Ovary (tissue), 7 donors: ENCODE measurements at regions not wholly inside any gene's neighbourhood (a gene's known extent, or its start where the extent isn't known, plus 50 kb on each side); places are given as distances from the start of the nearest gene placed in this dataset.

ENCODE experiments used
- DNase-seq, 5 donors: peaks; one replicate each; pipeline ENCODE4 v3.0.0-alpha.2; 2019 to 2020
- H3K27ac ChIP-seq, 2 donors: fragments of 200-600 bp; one replicate each; pipeline versions ENCODE4 v1.5.1 to v1.8.0; 2019 to 2022
- H3K27me3 ChIP-seq: fragments of 200-600 bp; one replicate; pipeline ENCODE4 v1.8.0; 2022
- H3K36me3 ChIP-seq: fragments of 200-600 bp; sonication (generic); one replicate; pipeline ENCODE4 v1.5.1; 2019
- H3K4me1 ChIP-seq: one replicate; pipeline ENCODE4 v1.8.1; 2013; ENCODE audit warnings: mild to moderate bottlenecking, moderate library complexity; ENCODE audit not compliant: insufficient read depth
- H3K4me3 ChIP-seq: fragments of 200-600 bp; sonication (generic); one replicate; pipeline ENCODE4 v1.5.1; 2017
- H3K9me3 ChIP-seq, 2 donors: fragments of 200-600 bp in 1 of 2; sonication (generic) in 1 of 2; one replicate each; pipeline versions ENCODE4 v1.5.1 to v1.8.1; 2013 to 2019; ENCODE audit warnings: mild to moderate bottlenecking in 1 of 2, moderate library complexity in 1 of 2
- CTCF ChIP-seq, 3 donors: fragments of 450-650 bp in 2 of 3; fragments of 200-600 bp in 1 of 3; IDR thresholded peaks; one replicate each; pipeline versions ENCODE4 v1.5.1 to v1.8.0; 2016 to 2022; ENCODE audit warnings: antibody characterized with exemption in 3 of 3, mild to moderate bottlenecking in 1 of 3
- EP300 ChIP-seq: sonication (generic); formaldehyde crosslinking; IDR thresholded peaks from one replicate; pipeline ENCODE4 v1.6.1; 2017; ENCODE audit warnings: antibody characterized with exemption
- POLR2A ChIP-seq: fragments of 450-650 bp; IDR thresholded peaks from one replicate; pipeline ENCODE4 v1.6.1; 2017; ENCODE audit warnings: antibody characterized with exemption, mild to moderate bottlenecking, moderate library complexity
- WGBS, 3 donors: extraction: QIAGEN DNeasy Blood & Tissue Kit in 1 of 3; methylation state at CpG; one replicate each; pipeline versions ENCODE4 v1.1.5 to v1.1.7; 2013 to 2017; 5-methylcytosine and 5-hydroxymethylcytosine counted together
- intact Hi-C, 4 donors: fragments of 100-400 bp; cut with DNase I; formaldehyde crosslinking; loops; one replicate each; pipeline versions ENCODE4 v1.11.0 to v1.15.1; 2022 to 2023
- donor health status: DM: no; HTN: no; CAD: no; lungs with moderate emphysema.
- donor health status: DM: no; HTN: no; CAD: no.
- donor health status: Bipolar disorder and iron deficiency.
- donor health status: DM: no; HTN: no; CAD: no.
- donor health status: DM: yes; HTN: yes; CAD: no.

DNA sequence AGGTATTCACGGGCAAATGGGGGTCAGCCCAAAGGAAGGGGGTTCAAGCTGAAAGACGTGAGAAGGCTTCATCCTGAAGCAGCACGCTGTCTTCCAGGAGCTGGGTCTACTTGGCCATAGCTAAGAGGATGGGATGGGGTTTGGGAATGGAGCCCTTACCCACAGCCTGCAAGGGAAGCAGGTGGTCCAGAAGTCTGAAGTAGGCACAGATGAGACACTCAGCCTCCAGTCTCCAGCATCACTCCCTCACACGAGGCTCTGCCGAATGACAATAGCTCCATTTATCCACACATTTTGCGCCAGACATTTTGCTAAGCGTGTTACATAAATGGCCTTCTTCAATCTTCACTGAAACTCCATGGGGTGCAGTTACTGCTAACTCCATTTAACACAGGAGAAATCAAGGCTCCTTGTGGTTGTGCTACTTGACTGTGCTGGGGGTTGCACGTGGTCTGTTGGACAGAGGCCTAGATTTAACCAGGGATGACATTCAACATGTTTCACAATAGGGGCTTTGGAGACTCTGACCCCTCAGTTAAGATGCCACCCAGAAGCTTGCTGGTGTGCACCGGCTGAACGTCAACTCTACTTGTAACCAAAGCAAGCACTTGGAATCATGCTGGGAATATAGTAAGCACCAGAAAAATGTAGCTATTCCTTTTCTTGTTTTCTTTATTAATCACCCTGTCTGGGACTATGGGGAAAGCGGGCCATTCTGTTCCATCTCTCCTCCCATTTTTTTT lies 85.3 kb downstream of the FAM241B start:
- no peaks in the 10 kb centered on the region for H3K4me1 ChIP-seq
- H3K4me3 ChIP-seq: no peak overlapping the region
- intact Hi-C loops: loop anchor here in 1 of 4 donors (10.0 kb wide), 1 partner anchor 71 kb away; no protein-coding TSS in a partner anchor
- no peak overlapping the region for H3K27ac ChIP-seq
- H3K9me3 ChIP-seq: no peaks in the 10 kb centered on the region
- DNase-seq: no peak
- TF ChIP-seq POLR2A (no peak), CTCF (IDR thresholded peaks at IDR 0.05) (no peak), EP300 (no peak)
- no peaks in the 10 kb centered on the region for H3K36me3 ChIP-seq
- 72 to 75% (median 72%) methylated on average over 11 of the region's 11 CpGs for WGBS, 3 donors
- no peaks in the 10 kb centered on the region for H3K27me3 ChIP-seq

- 73 to 80% (median 74%) methylated on average over 13 of the region's 13 CpGs for whole genome bisulfite sequencing, 3 donors
- TF ChIP-seq POLR2A (no peak), CTCF (IDR thresholded peaks at IDR 0.05) (no peak), EP300 (no peak)
- no peaks in the 10 kb centered on the region for H3K27me3 ChIP-seq
- intact Hi-C loops: loop anchor here in 1 of 4 donors (10.0 kb wide), 1 partner anchor 71 kb away; no protein-coding TSS in a partner anchor
- H3K36me3 ChIP-seq: no peaks in the 10 kb centered on the region
- no peak for DNase-seq
- no peaks in the 10 kb centered on the region for H3K4me1 ChIP-seq
- no peak overlapping the region for H3K4me3 ChIP-seq
- no peak overlapping the region for H3K27ac ChIP-seq
- no peaks in the 10 kb centered on the region for H3K9me3 ChIP-seq
These were observed 85.7 kb upstream of the COL13A1 start for GRCh38 chr10:69715899-69716606.

DNA sequence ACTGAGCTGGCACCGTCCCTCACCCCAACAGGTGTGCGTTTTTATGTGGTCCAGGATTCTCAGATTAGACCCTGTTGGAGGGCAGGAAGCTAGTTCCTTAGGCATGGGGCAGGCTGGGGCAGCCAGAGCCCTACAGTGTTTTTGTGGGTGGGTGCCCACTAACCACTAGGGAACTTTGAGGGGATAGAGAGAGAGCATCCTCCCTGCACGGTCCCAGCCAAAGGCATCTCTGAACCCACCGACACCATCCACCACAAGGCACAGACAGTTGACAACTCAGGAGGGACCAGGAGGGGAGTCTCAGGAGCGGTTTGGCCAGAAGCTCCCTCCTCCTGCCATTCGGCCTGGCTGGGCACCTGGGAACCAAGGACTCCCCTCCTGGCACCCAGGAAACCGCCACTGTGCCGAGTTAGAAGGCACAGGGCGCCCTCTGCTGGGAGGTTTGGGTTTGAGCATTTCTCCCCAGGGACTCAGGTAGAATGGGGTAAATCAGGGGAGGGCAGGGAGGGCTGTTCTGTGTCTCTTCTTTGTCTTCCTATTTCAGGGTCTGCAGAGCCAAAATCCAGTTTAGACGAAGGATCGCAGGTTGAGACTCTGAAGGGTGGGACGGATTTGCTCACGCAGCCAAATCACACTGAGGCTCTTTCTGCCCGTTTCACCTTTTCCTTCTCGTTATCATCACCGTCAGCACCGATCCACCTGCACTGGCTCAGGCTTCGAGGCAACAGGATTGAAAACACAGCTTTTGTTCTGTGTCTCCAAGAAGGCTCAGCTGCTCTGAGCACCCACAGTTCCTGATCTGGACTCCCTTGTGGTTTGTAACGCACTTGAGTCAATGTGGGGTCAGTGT lies 84.8 kb upstream of the COL13A1 start:
- H3K4me1 ChIP-seq: no peaks in the 10 kb centered on the region
- H3K4me3 ChIP-seq: no peak overlapping the region
- no peak overlapping the region for H3K27ac ChIP-seq
- H3K9me3 ChIP-seq: no peaks in the 10 kb centered on the region
- TF ChIP-seq EP300 (no peak), CTCF (IDR thresholded peaks at IDR 0.05) (no peak), POLR2A (no peak)
- DNase-seq: no peak
- H3K36me3 ChIP-seq: no peaks in the 10 kb centered on the region
- H3K27me3 ChIP-seq: no peaks in the 10 kb centered on the region
- intact Hi-C loops: loop anchor here in 1 of 4 donors (10.0 kb wide), 1 partner anchor 72 kb away; no protein-coding TSS in a partner anchor
- WGBS, 3 donors: 59 to 62% (median 62%) methylated on average over 18 to 19 of the region's 19 CpGs

DNA sequence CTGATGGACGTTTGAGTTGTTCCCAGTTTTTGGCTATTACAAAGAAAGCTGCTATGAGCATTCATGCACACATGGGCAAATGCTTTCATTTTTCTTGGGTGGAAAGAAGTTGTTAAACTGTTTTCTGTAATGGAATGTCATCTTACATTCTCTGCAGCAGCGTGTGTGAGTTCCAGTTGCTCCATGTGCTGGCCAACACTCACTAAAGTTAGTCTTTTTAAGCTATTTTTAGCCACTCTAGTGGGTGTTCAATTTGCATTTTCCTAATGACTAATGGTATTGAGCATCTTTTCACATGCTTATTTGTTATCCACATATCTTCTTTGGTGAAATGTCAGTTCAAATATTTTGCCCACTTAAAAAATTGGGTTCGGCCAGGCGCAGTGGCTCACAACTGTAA lies 82.8 kb upstream of the COL13A1 start:
- H3K36me3 ChIP-seq: no peaks in the 10 kb centered on the region
- TF ChIP-seq EP300: no peak
- TF ChIP-seq CTCF (IDR thresholded peaks at IDR 0.05): no peak
- no peak for TF ChIP-seq POLR2A
- WGBS, 3 donors: 74 to 77% (median 76%) methylated on average over 4 of the region's 4 CpGs
- no peak overlapping the region for H3K4me3 ChIP-seq
- intact Hi-C loops: loop anchor here in 1 of 4 donors (10.0 kb wide), 1 partner anchor 74 kb away; no protein-coding TSS in a partner anchor
- DNase-seq: no peak
- H3K27ac ChIP-seq: no peak overlapping the region
- no peaks in the 10 kb centered on the region for H3K9me3 ChIP-seq
- H3K4me1 ChIP-seq: no peaks in the 10 kb centered on the region
- H3K27me3 ChIP-seq: no peaks in the 10 kb centered on the region
